OCI-LY7 (cell line): ENCODE measurements at regions not wholly inside any gene's neighbourhood (a gene's known extent, or its start where the extent isn't known, plus 50 kb on each side); places are given as distances from the start of the nearest gene placed in this dataset.

ENCODE experiments used
- BruUV-seq: library from RNA; stranded (reverse); fragments of 400-500 nt; replicated peaks from 2 replicates; lab custom pipeline; 2021; lab: Mats Ljungman, UMichigan
- CTCF ChIA-PET: fragments of 300-600 bp; sonication (Branson Sonifier 250); formaldehyde crosslinking; loops from one replicate; lab custom pipeline; 2022; ENCODE audit warnings: antibody characterized with exemption; ENCODE audit not compliant: unreplicated experiment; lab: Charles Lee
- POLR2A ChIA-PET: fragments of 300-600 bp; sonication (Branson Sonifier 250); formaldehyde crosslinking; loops from one replicate; lab custom pipeline; 2022; ENCODE audit warnings: antibody characterized with exemption; lab: Charles Lee
- DNase-seq: peaks from one replicate; pipeline ENCODE4 v3.0.0-alpha.2; 2015; ENCODE audit warnings: low spot score
- H2AFZ ChIP-seq: fragments of 200-600 bp; sonication (generic), shearing (Covaris generic); 2 replicates; pipeline ENCODE4 v1.6.1; 2014; ENCODE audit warnings: mild to moderate bottlenecking, antibody characterized with exemption, low read length, moderate library complexity
- H3K27ac ChIP-seq: fragments of 200-600 bp; sonication (generic); 2 replicates; pipeline ENCODE4 v1.5.1; 2014; ENCODE audit warnings: mixed run types, low read depth, mild to moderate bottlenecking, moderate library complexity, low read length, inconsistent platforms; ENCODE audit not compliant: poor library complexity, severe bottlenecking
- H3K36me3 ChIP-seq: fragments of 200-600 bp; sonication (generic); 2 replicates; pipeline ENCODE4 v1.6.1; 2014; ENCODE audit warnings: mild to moderate bottlenecking, antibody characterized with exemption, low read length, moderate library complexity, mixed read lengths; ENCODE audit not compliant: insufficient read depth
- H3K4me1 ChIP-seq: fragments of 200-600 bp; sonication (generic); 2 replicates; pipeline ENCODE4 v1.5.1; 2014; ENCODE audit warnings: mild to moderate bottlenecking, low read length; ENCODE audit not compliant: insufficient read depth, poor library complexity, severe bottlenecking
- H3K4me2 ChIP-seq: fragments of 200-600 bp; sonication (generic); 2 replicates; pipeline ENCODE4 v1.6.1; 2014; ENCODE audit warnings: mild to moderate bottlenecking, low read length
- H3K4me3 ChIP-seq: fragments of 200-600 bp; sonication (generic); 2 replicates; pipeline ENCODE4 v1.5.1; 2014; ENCODE audit warnings: mild to moderate bottlenecking, low read depth, low read length; ENCODE audit not compliant: poor library complexity, severe bottlenecking
- H3K79me2 ChIP-seq: fragments of 200-600 bp; sonication (generic); 2 replicates; pipeline ENCODE4 v1.6.1; 2016; ENCODE audit warnings: low read depth, mild to moderate bottlenecking, low read length, moderate library complexity, mixed read lengths; ENCODE audit not compliant: insufficient read depth
- H3K9me2 ChIP-seq: fragments of 200-600 bp; sonication (generic); 2 replicates; pipeline ENCODE4 v1.6.1; 2016; ENCODE audit warnings: mild to moderate bottlenecking, low read length, mixed read lengths; ENCODE audit not compliant: insufficient read depth
- H3K9me3 ChIP-seq: fragments of 200-600 bp; sonication (generic); 2 replicates; pipeline ENCODE4 v1.6.1; 2014; ENCODE audit warnings: mild to moderate bottlenecking, mixed run types, low read length, mixed read lengths
- H4K20me1 ChIP-seq: fragments of 200-600 bp; sonication (generic); 2 replicates; pipeline ENCODE4 v1.6.1; 2014; ENCODE audit warnings: mild to moderate bottlenecking, antibody characterized with exemption, low read length, moderate library complexity, mixed read lengths; ENCODE audit not compliant: insufficient read depth
- EZH2phosphoT487 ChIP-seq: fragments of 200-600 bp; sonication (generic); IDR thresholded peaks from 2 replicates; pipeline ENCODE4 v1.6.1; 2018; ENCODE audit warnings: low read depth, borderline replicate concordance, mild to moderate bottlenecking, mixed run types, antibody characterized with exemption, low read length, moderate library complexity, mixed read lengths
- intact Hi-C: fragments of 100-400 bp; cut with micrococcal nuclease; formaldehyde crosslinking; loops from one replicate; pipeline ENCODE4 v1.10.0; 2022; ENCODE audit not compliant: unreplicated experiment
- TF ChIP-seq, protein P1 (sequence below): fragments of 200-600 bp; sonication (generic); conservative IDR thresholded peaks from 2 replicates; pipeline ENCODE4 v1.5.1; 2014; ENCODE audit warnings: mild to moderate bottlenecking, antibody characterized with exemption, low read length, moderate library complexity, mixed read lengths

DNA sequence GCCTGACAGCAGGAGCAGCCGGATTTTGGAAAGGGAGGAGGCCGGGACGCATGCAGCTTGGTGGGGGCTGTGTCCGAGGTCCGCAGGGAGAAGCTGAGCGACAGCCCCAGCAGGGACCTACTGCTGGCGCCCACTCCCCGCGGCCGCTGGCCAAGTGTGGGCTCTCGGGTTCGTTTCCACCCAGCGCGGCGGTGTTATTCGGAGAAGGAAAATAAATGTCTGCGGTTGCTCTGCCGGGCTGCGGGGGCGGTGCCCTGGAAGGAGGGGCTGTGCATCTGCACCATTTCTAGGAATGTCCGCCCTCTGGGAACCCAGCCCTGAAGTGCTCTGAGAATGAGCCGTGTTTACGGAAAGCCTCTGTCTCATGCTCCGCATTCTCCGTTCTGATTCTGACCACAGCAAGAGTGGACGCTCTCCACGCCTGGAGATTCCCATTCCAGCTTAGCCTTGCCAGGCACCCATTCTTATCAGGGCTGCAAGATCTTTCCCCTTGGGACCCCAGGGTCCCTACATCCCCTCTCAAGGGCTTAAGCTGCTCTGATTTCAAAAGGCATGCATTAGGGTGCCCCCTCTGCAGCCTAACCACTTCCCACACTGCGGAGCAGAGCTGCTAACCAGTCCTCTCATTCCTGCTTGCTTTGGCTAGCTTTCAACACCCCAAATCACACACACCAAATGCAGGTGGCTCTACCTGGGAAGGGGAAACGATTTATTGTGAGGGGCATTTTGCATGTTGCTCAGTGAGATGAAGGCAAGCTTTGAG lies 256.6 kb upstream of the GLI3 start:
- H2AFZ ChIP-seq: no peak overlapping the region

GRCh38 chr7:42492920-42493319 lies 255.9 kb upstream of the GLI3 start:
- Histone ChIP-seq H2AFZ (no peak overlapping the region), H3K27ac (no peak overlapping the region), H3K79me2 (no peaks in the 10 kb centered on the region), H3K36me3 (no peaks in the 10 kb centered on the region), H3K9me3 (no peaks in the 10 kb centered on the region), H3K9me2 (no peaks in the 10 kb centered on the region), H3K4me1 (no peaks in the 10 kb centered on the region), H4K20me1 (no peaks in the 10 kb centered on the region), H3K4me2 (no peak overlapping the region), H3K4me3 (no peak overlapping the region)
- BruUV-seq: no TSS peak
- intact Hi-C loops: no loop called here
- CTCF ChIA-PET: no interaction called here
- no peak for DNase-seq
- POLR2A ChIA-PET: no interaction called here
- TF ChIP-seq, protein P1, sequence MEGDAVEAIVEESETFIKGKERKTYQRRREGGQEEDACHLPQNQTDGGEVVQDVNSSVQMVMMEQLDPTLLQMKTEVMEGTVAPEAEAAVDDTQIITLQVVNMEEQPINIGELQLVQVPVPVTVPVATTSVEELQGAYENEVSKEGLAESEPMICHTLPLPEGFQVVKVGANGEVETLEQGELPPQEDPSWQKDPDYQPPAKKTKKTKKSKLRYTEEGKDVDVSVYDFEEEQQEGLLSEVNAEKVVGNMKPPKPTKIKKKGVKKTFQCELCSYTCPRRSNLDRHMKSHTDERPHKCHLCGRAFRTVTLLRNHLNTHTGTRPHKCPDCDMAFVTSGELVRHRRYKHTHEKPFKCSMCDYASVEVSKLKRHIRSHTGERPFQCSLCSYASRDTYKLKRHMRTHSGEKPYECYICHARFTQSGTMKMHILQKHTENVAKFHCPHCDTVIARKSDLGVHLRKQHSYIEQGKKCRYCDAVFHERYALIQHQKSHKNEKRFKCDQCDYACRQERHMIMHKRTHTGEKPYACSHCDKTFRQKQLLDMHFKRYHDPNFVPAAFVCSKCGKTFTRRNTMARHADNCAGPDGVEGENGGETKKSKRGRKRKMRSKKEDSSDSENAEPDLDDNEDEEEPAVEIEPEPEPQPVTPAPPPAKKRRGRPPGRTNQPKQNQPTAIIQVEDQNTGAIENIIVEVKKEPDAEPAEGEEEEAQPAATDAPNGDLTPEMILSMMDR: no peak
- TF ChIP-seq EZH2phosphoT487: no peak

More for the DNA sequence above, 256.6 kb upstream of the GLI3 start:
- no peak overlapping the region for H3K4me3 ChIP-seq
- DNase-seq: no peak
- no peak for TF ChIP-seq EZH2phosphoT487
- TF ChIP-seq, protein P1: no peak
- ChIA-PET POLR2A (interaction anchor here (0.7 kb wide), 1 partner anchor 8 kb away, joined by 3 read pairs; no protein-coding TSS in a partner anchor), CTCF (no interaction called here)
- no peak overlapping the region for H3K27ac ChIP-seq
- no peaks in the 10 kb centered on the region for H3K36me3 ChIP-seq
- no peaks in the 10 kb centered on the region for H3K79me2 ChIP-seq
- H3K9me2 ChIP-seq: no peaks in the 10 kb centered on the region
- H3K4me1 ChIP-seq: no peaks in the 10 kb centered on the region
- no peak overlapping the region for H3K4me2 ChIP-seq
- H4K20me1 ChIP-seq: no peaks in the 10 kb centered on the region
- BruUV-seq: no TSS peak
- intact Hi-C loops: no loop called here
- H3K9me3 ChIP-seq: no peaks in the 10 kb centered on the region

DNA sequence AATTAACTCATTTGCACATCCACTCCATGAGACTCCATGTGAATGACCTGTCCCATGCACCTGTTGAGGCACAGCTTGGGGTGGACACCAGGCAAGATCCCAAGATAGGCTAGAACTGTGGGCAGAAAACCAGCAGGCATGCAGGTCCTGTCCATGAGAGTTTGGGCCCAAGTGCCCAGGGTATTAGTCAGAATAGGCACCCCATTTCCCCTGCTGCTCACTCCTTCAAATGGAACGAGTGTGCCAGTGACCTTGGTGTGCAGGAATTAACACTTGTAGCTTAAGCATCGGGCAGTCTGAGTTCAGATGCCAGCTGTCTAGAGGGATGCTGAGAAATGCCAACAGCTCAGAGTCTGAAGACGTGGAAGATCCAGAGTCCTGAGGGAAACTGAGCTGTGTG lies 254.1 kb upstream of the GLI3 start:
- H3K4me1 ChIP-seq: no peaks in the 10 kb centered on the region
- no peak for TF ChIP-seq EZH2phosphoT487
- TF ChIP-seq, protein P1: no peak
- ChIA-PET CTCF (no interaction called here), POLR2A (no interaction called here)
- H2AFZ ChIP-seq: no peak overlapping the region
- DNase-seq: no peak
- H4K20me1 ChIP-seq: no peaks in the 10 kb centered on the region
- no peak overlapping the region for H3K4me2 ChIP-seq
- H3K9me3 ChIP-seq: no peaks in the 10 kb centered on the region
- no peaks in the 10 kb centered on the region for H3K79me2 ChIP-seq
- no TSS peak for BruUV-seq
- no peak overlapping the region for H3K27ac ChIP-seq
- no peaks in the 10 kb centered on the region for H3K9me2 ChIP-seq
- H3K4me3 ChIP-seq: no peak overlapping the region
- intact Hi-C loops: no loop called here
- H3K36me3 ChIP-seq: no peaks in the 10 kb centered on the region
